PFSK-1 (cell line): ENCODE measurements at regions not wholly inside any gene's neighbourhood (a gene's known extent, or its start where the extent isn't known, plus 50 kb on each side); places are given as distances from the start of the nearest gene placed in this dataset.

Experiments
- REST ChIP-seq, 2 experiments: IDR thresholded peaks; 2 replicates each; pipeline versions ENCODE4 v1.6.1 to v1.8.0; 2011 to 2012; ENCODE audit warnings: low read depth in 2 of 2, low read length in 2 of 2, control low read depth in 1 of 2, inconsistent platforms in 1 of 2, mild to moderate bottlenecking in 1 of 2, moderate library complexity in 1 of 2; ENCODE audit not compliant: insufficient read depth in 1 of 2
- SIN3A ChIP-seq: IDR thresholded peaks from 2 replicates; pipeline ENCODE4 v1.6.1; 2012; ENCODE audit warnings: mild to moderate bottlenecking, low read length, moderate library complexity, borderline replicate concordance; ENCODE audit not compliant: insufficient read depth
- TAF1 ChIP-seq: IDR thresholded peaks from 2 replicates; pipeline ENCODE4 v1.6.1; 2012; ENCODE audit warnings: low read length, control low read depth, borderline replicate concordance; ENCODE audit not compliant: insufficient read depth

- no peak for TF ChIP-seq TAF1
- no peak for TF ChIP-seq REST (IDR thresholded peaks at IDR 0.05; ENCODE audit: insufficient read depth in 1 of 2, low read depth in 2 of 2, low read length in 2 of 2)
- no peak for TF ChIP-seq SIN3A
Observed at GRCh38 chr5:57896576-57896975, 414.0 kb upstream of the ACTBL2 start.
